NCI-H446 (cell line): ENCODE measurements at regions not wholly inside any gene's neighbourhood (a gene's known extent, or its start where the extent isn't known, plus 50 kb on each side); places are given as distances from the start of the nearest gene placed in this dataset.

Experiments
- DNase-seq, 2 experiments: peaks; one replicate each; lab custom pipeline; 2025; lab: John Stamatoyannopoulos, UW

DNA sequence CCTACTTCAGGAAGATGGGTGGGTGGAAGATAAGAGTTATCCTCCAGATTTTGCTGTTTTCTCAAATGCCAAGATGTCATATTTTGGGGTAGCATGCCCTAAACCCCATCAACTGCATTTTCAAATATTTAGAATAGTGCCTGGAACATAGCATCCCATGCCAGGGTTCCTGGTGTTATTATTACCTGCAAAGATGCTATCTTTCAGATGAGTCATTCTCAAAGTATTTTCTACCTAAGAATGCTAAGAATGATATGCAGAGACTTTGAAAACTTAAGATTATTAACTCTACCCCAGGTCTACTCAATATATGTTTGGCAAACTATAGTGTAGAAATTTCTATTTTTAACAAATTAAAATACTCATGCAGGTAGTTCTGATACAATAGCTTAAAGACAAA is 934.3 kb upstream of the SLIT2 start:
- no peak for DNase-seq

GRCh38 chr4:19314116-19314515 is 937.6 kb upstream of the SLIT2 start:
- no peak for DNase-seq

DNA sequence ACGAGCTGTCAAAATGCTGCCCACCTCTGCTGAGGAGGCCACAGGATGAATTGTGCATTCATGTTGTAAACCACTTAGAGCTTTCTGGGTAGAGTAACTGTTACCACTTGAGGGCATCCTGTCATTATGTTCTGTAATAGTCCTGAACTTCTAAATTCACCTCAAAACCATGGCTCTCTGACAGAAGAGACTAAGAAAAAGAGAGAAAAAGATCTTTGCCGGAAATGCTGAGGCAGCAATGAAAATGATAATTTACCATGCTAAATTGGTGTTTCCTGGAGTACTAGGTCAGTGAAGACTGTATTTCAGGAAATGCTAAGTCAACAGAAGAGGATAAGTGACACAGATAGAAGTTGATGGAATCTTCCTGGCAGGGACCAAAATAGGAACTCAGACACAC is 942.3 kb upstream of the SLIT2 start:
- DNase-seq = no peak

- DNase-seq = no peak
These were observed 947.7 kb upstream of the SLIT2 start for GRCh38 chr4:19304028-19304427.

DNA sequence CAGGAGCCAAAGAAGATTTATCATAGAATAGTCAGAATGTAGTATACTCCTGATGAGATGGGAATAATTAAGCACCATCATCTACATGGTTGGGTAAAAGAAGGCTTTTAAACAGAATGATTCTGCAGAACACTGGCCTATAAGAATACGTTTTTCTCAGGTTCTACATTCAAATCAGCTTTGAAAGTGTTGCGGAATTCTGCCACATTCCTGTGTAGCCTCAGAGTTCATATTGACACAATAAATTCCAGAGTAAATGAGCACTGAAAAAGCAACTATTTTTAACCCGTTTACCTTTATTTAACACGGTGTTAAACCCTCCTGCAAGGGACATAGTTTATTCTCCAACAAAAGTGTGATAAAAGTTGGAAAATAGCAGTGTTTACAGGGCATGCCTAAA is 950.2 kb upstream of the SLIT2 start:
- DNase-seq = no peak

- no peak for DNase-seq
These were observed 951.5 kb upstream of the SLIT2 start for GRCh38 chr4:19300213-19300612.

- DNase-seq = no peak
These were observed 952.7 kb upstream of the SLIT2 start for GRCh38 chr4:19298998-19299397.

DNA sequence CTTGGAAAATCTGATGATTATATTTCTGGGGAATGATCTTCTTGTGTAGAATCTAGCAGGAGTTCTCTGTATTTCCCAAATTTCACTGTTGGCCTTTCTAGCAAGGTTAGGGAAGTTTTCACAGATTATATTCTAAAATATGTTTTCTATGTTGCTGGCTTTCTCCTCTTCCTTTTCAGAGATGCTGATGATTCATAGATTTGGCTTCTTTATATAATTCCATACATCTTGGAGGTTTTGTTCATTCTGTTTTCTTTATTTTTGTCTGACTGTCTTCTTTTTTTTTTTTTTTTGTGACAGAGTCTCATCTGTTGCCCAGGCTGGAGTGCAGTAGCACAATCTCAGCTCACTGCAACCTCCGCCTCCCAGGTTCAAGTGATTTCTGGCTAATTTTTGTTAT is 957.9 kb upstream of the SLIT2 start:
- no peak for DNase-seq

GRCh38 chr4:19293080-19293479 is 958.6 kb upstream of the SLIT2 start:
- no peak for DNase-seq

GRCh38 chr4:19286924-19287323 is 964.8 kb upstream of the SLIT2 start:
- no peak for DNase-seq

DNA sequence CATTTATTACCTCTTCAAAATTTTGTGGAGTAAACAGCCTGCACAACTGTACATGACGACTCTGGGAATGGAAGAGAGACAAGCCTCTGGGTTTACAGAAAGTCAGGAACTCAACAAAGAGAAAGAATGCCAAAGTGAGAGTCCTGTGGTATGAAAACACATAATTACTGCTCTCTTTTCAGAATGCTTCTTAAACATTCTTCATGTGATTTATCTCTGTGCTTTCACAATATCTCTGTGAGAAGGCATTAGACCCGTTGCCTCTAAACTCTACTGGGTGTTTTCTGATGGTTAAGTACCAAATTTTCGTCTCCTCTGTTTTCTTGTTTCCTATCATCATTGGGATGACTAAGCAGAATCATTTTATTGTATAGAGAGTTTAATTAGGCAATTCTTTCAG is 966.6 kb upstream of the SLIT2 start:
- no peak for DNase-seq

- DNase-seq = no peak
These were observed 973.0 kb upstream of the SLIT2 start for GRCh38 chr4:19278665-19279064.

DNA sequence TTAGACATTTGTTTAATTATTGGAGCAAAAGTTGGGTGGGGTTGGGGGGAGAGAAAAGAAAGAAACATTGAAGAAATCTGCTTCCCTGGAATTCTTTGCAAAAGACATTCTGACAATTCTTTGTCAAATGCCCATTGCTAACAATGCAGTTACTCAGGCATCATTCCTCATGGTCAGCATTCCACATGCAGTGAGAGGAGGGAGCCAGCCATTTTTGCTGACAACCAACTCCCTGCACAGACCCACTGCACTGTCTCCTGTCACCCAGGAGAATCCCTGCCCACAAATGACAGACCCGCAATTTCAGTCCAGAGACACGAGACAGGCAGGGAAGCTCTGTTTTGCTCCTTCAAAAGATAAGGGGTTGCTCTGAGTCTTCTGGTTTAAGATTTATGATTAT is 985.1 kb upstream of the SLIT2 start:
- DNase-seq = no peak

- DNase-seq = no peak
These were observed 989.2 kb upstream of the SLIT2 start for GRCh38 chr4:19262467-19262866.

DNA sequence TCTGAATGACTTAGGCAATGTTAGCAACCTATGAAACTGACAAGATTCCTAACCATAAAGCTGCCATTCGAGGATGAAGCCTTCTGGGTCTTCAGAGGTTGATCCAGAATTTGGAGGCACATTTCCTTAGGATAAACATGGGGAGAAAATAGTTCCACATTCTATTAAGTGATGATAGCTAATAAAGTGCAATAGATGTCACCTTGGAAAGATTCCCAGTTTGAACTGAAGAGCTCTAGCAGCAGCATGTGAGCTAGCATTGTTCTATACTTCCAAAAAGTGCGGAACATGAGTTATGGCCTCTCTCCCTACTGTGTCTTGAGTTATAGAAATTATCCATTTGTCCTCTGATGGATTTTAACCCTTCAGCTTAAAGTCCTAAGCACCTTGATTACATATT is 991.4 kb upstream of the SLIT2 start:
- DNase-seq = no peak

- DNase-seq = no peak
These were observed 991.8 kb upstream of the SLIT2 start for GRCh38 chr4:19259920-19260319.

- no peak for DNase-seq
These were observed 994.9 kb upstream of the SLIT2 start for GRCh38 chr4:19256823-19257222.

- DNase-seq = peak in 1 of 2 experiments; percentile 52
These were observed 997.2 kb upstream of the SLIT2 start for GRCh38 chr4:19254486-19254885.

DNA sequence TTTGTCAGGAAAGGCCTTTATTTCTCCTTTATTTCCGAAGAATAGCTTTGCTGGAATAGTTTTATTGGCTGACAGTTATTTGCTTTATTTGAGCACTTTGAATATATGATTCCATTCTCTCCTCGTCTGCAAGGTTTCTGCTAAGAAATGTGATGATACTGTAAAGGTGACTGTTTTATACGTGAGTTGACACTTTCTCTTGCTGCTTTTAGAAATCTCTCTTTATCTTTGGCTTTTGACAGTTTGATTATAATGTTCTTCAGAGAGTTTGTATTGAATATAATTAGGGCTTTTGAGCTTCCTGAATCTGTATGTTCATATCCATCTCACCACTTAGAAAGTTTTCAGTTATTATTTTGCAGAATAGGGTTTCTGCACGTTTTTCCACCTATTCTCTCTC is 1003.7 kb upstream of the SLIT2 start:
- no peak for DNase-seq

DNA sequence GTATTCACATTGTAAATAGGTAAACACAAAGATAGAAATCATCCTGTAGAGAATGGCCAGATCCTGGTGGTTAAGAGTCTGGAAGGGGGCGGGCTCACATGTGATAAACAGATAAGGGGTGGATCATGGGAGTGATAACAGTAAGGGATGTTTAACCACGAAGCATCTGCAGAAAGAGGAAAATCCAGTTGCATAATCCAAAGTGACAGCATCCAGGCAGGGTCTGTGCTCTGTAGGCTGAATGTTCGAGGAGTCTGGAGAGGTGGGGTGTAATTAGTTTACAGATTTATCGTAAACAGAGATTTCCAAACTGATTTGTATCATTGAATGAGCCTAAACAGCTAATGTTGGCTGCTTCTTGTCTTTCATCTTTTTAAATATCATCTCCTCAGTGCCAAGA is 1009.8 kb upstream of the SLIT2 start:
- DNase-seq = no peak

- DNase-seq = no peak
These were observed 1012.1 kb upstream of the SLIT2 start for GRCh38 chr4:19239565-19239964.

- no peak for DNase-seq
These were observed 1015.2 kb upstream of the SLIT2 start for GRCh38 chr4:19236473-19236872.

DNA sequence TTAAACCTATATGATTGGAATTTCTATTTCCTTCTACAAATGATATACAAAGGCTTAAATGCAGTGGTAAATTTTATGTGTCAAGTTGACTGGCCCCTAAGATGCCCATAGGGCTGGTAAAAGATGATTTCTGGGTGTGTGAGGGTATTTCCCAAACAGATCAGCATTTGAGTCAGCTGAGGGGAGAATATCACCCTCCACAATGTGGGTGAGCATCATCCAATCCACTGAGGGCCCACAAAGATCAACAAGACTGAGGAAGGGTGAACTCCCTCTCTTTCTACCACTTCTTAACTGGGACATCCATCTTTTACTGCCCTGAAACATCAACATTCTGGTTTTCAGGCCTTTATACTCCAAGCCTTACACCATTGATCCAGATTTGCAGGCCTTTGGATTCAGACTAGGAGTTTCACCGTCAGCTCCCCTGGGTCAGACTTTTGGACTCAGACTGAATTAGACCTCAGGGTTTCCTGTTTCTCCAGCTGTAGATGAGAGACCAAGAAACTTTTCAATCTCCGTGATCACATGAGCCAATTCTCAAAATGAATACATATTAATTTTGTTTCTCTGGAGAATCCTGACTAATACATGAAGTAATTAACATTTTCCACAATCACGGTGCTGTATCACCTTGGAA is 1020.7 kb upstream of the SLIT2 start:
- DNase-seq = no peak

DNA sequence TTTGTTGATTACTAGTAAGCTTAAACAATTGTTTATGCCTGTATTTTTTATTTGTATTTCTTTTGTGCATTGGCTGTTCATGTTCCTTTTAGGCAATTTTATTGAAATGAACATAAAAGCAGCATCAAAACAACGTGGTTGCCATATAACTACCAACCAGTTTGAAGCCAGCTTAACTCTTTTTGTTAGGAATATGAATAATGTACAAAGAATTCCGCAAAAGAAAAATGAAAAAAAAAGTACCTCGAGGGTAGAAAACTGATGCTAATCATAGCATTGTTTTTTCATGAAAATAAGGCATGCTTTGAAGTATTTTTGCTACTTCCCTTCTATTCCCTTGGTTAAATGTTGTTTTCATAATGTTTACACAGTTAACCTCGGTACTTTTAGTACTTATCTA is 1024.0 kb upstream of the SLIT2 start:
- DNase-seq = no peak

DNA sequence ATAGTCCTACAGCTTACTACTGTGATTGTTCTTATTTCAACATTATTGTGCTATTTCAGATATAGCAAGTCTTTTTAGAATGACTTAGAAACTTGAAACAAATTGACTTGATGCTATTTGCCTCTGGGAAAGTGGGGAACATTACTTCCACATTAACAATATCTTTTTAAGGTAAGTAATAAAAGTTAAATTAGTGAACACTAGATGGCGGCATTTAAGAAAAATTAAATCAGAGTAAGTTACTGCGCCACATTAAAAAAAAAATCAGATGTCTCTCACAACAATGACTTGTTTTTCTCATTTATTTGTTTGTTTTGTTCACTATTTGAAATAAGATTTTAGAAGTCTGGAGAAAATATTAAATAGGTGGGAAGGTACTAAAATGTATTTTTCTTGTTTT is 1026.9 kb upstream of the SLIT2 start:
- DNase-seq = peak in 1 of 2 experiments; percentile 42
